Left forelimb (tissue), 1 donor: ENCODE measurements at regions not wholly inside any gene's neighbourhood (a gene's known extent, or its start where the extent isn't known, plus 50 kb on each side); places are given as distances from the start of the nearest gene placed in this dataset.

Experiments
- DNase-seq: peaks from one replicate; pipeline ENCODE4 v3.0.0-alpha.2; 2018; ENCODE audit warnings: low spot score

- no peak for DNase-seq
These were observed 426.5 kb downstream of the SLC4A3 start for GRCh38 chr2:220053919-220054318.

- no peak for DNase-seq
These were observed 430.0 kb downstream of the SLC4A3 start for GRCh38 chr2:220057391-220057790.

- DNase-seq = no peak
These were observed 430.5 kb downstream of the SLC4A3 start for GRCh38 chr2:220057916-220058315.

- no peak for DNase-seq
These were observed 436.9 kb downstream of the SLC4A3 start for GRCh38 chr2:220064111-220065030.

- DNase-seq = no peak
These were observed 438.2 kb downstream of the SLC4A3 start for GRCh38 chr2:220065581-220065980.

GRCh38 chr2:220068846-220069245 is 441.4 kb downstream of the SLC4A3 start:
- no peak for DNase-seq

GRCh38 chr2:220070349-220070748 is 442.9 kb downstream of the SLC4A3 start:
- no peak for DNase-seq

GRCh38 chr2:220071696-220072095 is 444.3 kb downstream of the SLC4A3 start:
- no peak for DNase-seq

GRCh38 chr2:220072669-220073220 is 445.3 kb downstream of the SLC4A3 start:
- no peak for DNase-seq

- DNase-seq = no peak
These were observed 448.4 kb downstream of the SLC4A3 start for GRCh38 chr2:220075835-220076234.

GRCh38 chr2:220076734-220077133 is 449.3 kb downstream of the SLC4A3 start:
- DNase-seq = no peak

GRCh38 chr2:220077488-220077887 is 450.1 kb downstream of the SLC4A3 start:
- no peak for DNase-seq

GRCh38 chr2:220078439-220078838 is 451.0 kb downstream of the SLC4A3 start:
- no peak for DNase-seq

GRCh38 chr2:220079595-220079994 is 452.2 kb downstream of the SLC4A3 start:
- DNase-seq = no peak

- DNase-seq = no peak
These were observed 453.7 kb downstream of the SLC4A3 start for GRCh38 chr2:220081171-220081570.

- no peak for DNase-seq
These were observed 462.6 kb downstream of the SLC4A3 start for GRCh38 chr2:220090050-220090449.

GRCh38 chr2:220096406-220096805 is 469.0 kb downstream of the SLC4A3 start:
- no peak for DNase-seq

GRCh38 chr2:220101980-220102379 is 474.6 kb downstream of the SLC4A3 start:
- no peak for DNase-seq

GRCh38 chr2:220103596-220103995 is 476.2 kb downstream of the SLC4A3 start:
- no peak for DNase-seq

GRCh38 chr2:220104871-220105351 is 477.5 kb downstream of the SLC4A3 start:
- no peak for DNase-seq

GRCh38 chr2:220106065-220106464 is 478.6 kb downstream of the SLC4A3 start:
- DNase-seq = no peak

- DNase-seq = no peak
These were observed 480.0 kb downstream of the SLC4A3 start for GRCh38 chr2:220107380-220107791.

GRCh38 chr2:220114443-220114842 is 487.0 kb downstream of the SLC4A3 start:
- DNase-seq = no peak
